GM21423 (cell line): ENCODE measurements at regions not wholly inside any gene's neighbourhood (a gene's known extent, or its start where the extent isn't known, plus 50 kb on each side); places are given as distances from the start of the nearest gene placed in this dataset.
A peak's percentile ranks its signal among the peaks of the same experiment; 100 is the strongest.
"Not testable (repeated sequence)": the region's sequence is repeated elsewhere in the genome, so short reads cannot be mapped to it uniquely, and the experiment has no call there.

Experiments used
- ATAC-seq: cut with Tn5 transposase; IDR thresholded peaks from one replicate; pipeline ENCODE4 v1.9.1; 2021; ENCODE audit warnings: mild to moderate bottlenecking, moderate library complexity; ENCODE audit not compliant: unreplicated experiment

- ATAC-seq, result no peak
These were observed 112.5 kb downstream of the ADRA2C start for GRCh38 chr4:3878678-3879077.

DNA sequence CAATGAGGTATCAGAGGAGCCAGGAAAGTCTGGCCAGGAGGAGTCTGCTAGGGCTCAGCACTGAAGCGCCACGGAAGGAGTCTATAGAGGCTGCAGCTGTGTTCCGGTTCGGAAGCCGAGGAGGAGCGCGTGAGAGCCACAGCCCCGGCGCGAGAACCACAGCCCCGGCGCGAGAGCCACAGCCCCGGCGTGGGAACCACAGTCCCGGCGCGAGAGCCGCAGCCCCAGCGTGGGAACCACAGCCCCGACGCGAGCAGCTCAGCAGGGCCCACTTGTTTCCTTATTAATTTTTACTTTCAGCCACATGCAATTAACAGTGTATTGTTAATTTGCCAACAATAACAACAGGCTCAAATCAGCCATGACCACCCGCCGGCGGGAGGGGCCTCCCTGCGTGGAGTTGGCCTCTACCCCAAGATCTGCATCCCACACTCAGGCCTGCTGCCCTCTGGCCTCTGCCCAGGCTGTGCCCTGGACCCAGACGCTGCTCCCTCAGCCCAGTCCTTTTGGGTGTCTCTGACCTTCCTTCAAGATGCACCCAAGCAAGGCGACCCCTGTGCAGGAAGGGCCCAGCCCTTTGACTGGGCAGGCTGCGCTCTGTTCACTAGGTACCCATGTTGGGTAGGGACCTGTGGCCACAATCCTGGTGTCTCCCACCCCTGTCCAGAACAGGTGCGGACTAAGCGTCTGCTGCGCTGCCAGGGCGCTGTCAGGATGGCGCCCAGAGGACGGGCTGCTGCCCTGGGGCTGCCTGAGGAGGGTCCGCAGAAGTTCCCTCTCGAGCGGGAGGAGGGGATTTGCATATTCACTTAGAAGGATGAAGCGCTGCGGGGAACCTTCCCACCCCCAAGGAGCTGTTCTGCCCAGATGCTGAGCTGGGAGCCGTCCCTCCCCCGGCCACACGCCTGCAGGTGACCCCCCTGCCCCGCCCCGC, 113.8 kb downstream of the ADRA2C start:
- ATAC-seq, result peak; percentile 44

DNA sequence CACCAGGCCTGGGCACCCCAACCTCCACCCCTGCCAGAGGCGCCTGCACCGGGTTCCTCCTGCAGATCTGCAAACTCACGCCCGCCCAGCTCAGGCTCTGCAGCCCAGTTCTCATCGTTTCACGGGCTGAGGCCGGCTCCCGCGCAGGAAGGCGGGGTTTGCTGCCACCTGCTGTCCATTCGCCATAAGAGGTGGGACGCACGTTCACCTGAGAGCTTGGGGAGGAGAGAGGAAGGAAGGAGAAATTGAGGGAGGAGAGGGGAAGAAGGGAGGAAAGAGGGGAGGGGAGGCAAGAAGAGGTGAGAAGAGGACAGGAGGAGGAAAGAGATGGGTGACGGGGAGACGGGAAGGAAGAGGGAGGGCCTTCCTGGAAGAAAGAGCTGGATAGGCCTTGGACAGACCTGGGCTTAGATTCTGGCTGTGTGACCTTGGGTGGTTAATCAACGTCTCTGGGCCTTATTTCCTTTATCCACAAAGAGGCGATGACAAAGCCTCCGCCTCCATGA, 114.5 kb downstream of the ADRA2C start:
- ATAC-seq, result peak; percentile 71

DNA sequence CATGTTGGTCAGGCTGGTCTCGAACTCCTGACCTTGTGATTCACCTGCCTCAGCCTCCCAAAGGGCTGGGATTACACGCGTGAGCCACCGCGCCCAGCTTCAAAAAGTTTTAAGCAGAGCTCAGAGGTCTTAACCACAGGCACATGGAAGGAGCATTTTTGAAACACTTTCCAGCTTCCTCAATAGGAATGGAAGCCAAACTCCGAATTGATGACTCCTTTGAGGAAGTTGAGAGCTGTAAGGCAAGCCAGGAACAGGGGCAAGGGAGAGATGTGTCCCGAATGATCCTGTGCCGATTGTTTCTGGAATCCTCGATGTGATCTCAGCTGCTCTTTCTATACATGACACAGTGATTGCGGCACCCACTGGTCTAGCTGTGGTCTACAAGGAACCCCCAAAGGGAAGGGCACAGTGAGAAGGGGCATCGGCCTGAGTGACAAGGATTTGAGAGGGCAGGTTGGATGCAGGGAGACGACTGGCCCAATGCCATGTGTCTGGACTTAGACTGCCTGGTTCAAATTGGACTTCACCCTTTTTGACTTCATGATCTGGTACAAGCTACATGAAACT, 116.2 kb downstream of the ADRA2C start:
- ATAC-seq, result not testable (repeated sequence)

DNA sequence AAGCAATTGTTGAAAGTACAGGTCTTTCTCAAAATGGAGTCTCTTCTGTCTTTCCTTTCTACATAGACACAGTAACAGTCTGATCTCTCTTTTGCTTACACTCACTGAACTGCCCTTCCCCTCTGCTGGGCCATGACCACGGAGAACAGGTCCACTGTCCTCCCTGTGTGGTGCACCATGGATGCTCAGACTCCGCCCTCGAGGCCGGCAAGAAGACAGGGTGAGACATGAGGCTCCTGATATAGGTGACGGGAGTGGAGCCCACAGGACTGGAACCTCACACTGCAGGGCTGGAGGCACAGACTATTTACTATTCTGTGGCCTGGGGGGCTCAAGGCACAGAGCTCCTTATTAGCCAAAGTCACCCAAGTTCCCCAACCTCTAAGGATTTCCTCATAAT, 118.1 kb downstream of the ADRA2C start:
- ATAC-seq, result not testable (repeated sequence)

DNA sequence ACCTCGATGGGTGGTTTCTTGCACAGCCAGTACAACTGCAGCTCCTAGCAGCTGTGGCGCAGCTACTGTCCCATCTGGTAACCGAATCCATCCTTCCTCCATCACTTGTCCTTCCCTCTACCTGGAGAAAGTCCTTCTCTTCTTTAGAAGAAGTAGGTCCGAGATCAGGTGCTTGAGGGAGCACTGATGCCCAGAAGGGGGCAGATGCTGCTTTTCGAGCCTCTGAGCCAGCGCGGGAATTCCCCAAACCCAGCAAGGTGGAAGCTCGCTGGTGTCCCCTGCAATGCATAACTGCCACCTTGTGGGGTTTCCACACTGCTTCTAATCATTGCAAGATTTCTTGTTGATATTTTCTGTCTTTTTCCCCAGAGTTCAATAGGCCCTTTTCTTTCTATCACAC, 127.4 kb downstream of the ADRA2C start:
- ATAC-seq, result not testable (repeated sequence)

GRCh38 chr4:3894086-3894959, 128.1 kb downstream of the ADRA2C start:
- ATAC-seq, result not testable (repeated sequence)

GRCh38 chr4:3896441-3896840, 130.3 kb downstream of the ADRA2C start:
- no peak for ATAC-seq

- ATAC-seq, result not testable (repeated sequence)
These were observed 130.8 kb downstream of the ADRA2C start for GRCh38 chr4:3896871-3897578.

- no peak for ATAC-seq
These were observed 131.9 kb downstream of the ADRA2C start for GRCh38 chr4:3898098-3898497.

- ATAC-seq, result not testable (repeated sequence)
These were observed 132.7 kb downstream of the ADRA2C start for GRCh38 chr4:3898928-3899327.

DNA sequence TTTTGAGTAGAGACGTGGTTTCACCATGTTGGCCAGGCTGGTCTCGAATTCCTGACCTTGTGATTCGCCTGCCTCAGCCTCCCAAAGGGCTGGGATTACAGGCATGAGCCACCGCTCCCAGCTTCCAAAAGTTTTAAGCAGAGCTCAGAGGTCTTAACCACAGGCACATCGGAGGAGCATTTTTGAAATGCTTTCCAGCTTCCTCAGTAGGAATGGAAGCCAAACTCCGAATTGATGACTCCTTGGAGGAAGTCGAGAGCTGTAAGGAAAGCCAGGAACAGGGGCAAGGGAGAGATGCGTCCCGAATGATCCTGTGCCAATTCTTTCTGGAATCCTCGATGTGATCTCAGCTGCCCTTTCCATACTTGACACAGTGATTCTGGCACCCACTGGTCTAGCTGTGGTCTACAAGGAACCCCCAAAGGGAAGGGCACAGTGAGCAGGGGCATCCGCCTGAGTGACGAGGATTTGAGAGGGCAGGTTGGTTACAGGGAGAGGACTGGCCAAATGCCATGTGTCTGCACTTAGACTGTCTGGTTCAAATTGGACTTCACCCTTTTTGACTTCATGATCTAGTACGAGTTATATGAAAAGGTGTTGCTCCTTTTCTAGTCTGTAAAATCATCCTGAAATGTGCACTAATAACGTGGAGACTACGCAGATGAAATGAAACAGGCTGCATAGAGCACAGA, 138.2 kb downstream of the ADRA2C start:
- ATAC-seq, result not testable (repeated sequence)

- ATAC-seq, result not testable (repeated sequence)
These were observed 143.4 kb downstream of the ADRA2C start for GRCh38 chr4:3909616-3910015.

DNA sequence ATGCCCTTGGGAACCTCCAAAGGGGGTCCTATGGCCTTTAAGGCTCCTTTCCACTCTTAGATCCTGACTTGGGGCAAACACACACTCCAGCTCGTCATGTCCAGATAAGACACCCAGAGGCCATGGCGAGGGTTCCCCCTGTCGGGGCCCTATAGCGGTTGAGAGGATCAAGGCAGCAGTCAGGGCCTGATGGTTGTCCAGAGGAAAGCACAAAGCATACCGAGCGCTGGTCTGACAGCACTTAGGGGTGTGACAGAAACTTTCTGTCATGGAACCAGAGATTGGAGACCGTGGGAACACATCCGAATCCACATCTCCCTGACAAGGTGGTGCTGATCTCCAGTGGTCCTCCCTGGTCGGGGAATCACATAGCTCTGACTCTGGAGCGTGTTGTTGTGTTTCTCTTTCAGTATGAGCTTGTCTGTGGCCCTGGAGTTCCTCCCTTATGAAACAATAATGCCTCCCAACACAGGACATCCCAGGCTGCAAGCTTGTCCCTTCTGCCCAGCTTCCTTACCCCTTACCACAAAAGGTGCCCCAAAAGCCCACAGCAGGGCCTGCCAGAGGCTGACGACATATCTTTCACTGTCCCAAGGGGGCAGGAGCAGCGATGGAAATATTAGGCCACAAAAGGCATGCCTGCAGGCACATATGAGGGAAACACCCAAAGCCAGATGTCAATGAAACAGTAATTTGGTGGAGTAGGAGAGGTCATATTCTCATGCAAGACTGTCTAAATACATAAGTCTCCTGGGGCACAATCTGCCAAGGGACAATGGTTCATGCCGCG, 144.2 kb downstream of the ADRA2C start:
- not testable (repeated sequence) for ATAC-seq

GRCh38 chr4:3911252-3911856, 145.2 kb downstream of the ADRA2C start:
- ATAC-seq, result no peak

- not testable (repeated sequence) for ATAC-seq
These were observed 148.3 kb downstream of the ADRA2C start for GRCh38 chr4:3914511-3914910.

DNA sequence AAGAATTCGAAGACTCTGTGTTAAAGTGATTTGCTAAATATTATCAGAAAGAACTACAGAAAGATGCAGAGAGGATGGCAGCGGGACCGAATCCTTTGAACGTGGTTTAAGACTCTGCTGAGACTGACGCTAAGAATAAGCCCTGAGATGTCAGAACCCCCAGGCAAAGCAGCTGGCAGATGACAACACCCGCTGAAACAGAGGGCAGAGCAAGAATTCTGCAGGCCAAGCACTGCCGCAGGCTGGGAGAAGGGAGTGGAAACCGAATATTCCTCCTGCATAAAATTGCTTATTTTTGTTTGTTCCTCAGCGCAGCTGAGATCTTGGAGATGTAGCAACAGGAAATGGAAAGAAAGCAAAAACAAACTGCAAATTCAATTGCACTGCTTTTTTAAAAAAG, 153.3 kb downstream of the ADRA2C start:
- ATAC-seq, result not testable (repeated sequence)

DNA sequence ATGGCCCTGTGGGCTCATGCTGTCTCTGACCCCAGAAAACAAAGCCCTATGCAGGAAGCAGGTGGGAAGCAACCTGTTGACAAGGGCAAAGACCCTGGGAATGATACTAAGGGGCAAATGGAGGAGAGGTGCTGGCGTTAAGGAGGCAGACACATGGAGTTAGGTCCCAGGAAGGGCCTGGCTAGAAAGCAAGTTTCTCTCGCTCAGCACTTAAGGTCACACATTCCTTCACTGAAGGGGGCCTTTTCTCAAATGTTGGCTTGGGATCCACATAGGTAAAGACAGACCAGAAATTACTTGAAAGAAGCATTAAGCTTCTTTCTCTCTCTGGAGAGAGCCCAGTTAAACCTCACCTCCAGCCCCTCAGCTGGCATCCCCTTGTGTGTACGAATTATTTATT, 155.7 kb downstream of the ADRA2C start:
- not testable (repeated sequence) for ATAC-seq

DNA sequence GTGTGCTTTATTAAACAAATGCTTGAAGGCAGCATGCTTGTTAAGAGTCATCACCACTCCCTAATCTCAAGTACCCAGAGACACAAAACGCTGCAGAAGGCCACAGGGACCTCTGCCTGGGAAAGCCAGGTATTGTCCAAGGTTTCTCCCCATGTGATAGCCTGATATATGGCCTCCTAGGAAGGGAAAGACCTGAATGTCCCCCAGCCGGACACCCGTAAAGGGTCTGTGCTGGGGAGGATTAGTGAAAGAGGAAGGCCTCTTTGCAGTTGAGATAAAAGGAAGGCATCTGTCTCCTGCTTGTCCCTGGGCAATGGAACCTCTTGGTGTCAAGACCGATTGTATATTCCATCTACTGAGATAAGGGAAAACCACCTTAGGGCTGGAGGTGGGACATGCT, 159.7 kb downstream of the ADRA2C start:
- ATAC-seq, result not testable (repeated sequence)
